Left lobe of liver (tissue), 2 donors: ENCODE measurements at regions not wholly inside any gene's neighbourhood (a gene's known extent, or its start where the extent isn't known, plus 50 kb on each side); places are given as distances from the start of the nearest gene placed in this dataset.

ENCODE experiments used
- ATAC-seq: fragments of 200-7000 bp; cut with Tn5 transposase; one replicate; pipeline ENCODE4 v1.9.1; 2020; ENCODE audit warnings: mild to moderate bottlenecking, moderate library complexity
- DNase-seq: peaks from one replicate; pipeline ENCODE4 v3.0.0-alpha.2; 2020; ENCODE audit warnings: low spot score
- donor health status: DM: no; HTN: no; CAD: no; lungs with moderate emphysema.
- donor health status: DM: no; HTN: yes; CAD: no.

GRCh38 chr12:45102818-45103217 lies 51.9 kb upstream of the DBX2 start:
- no peak for ATAC-seq

DNA sequence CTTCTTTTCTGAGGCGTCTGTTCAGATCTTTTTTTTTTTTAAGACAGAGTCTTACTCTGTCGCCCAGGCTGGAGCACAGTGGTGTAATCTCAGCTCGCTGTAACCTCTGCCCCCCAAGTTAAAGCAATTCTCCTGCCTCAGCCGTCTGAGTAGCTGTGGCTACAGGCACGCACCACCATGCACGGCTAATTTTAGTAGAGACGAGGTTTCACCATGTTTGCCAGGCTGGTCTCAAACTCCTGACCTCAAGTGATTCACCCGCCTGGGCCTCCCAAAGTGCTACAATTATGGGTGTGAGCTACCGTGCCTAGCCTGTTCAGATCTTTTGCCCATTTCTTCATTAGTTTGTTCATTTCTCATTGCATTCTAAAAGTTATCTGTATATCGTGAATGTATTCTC lies 55.1 kb upstream of the DBX2 start:
- no peak for DNase-seq
- no peak for ATAC-seq

More at GRCh38 chr12:45102818-45103217, 51.9 kb upstream of the DBX2 start:
- no peak for DNase-seq

DNA sequence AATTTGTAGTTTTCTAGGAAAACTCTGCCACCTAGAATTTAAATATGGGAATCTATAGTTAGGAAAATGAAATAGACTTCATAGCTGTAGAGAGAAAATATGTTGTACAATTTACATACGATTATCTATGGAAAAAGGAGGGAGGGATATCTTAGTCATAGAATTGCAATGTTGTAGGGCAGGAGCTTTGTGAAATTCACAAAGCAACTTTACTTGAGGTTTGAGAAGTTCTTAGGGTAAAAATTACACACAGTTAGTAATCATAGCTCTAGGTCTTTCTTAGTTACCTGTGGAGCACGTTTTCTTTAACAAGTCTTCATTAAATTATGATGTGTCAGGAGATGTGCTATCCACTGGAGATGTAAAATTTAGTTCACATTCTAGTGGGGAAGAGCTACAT lies 61.4 kb upstream of the DBX2 start:
- ATAC-seq = no peak

DNA sequence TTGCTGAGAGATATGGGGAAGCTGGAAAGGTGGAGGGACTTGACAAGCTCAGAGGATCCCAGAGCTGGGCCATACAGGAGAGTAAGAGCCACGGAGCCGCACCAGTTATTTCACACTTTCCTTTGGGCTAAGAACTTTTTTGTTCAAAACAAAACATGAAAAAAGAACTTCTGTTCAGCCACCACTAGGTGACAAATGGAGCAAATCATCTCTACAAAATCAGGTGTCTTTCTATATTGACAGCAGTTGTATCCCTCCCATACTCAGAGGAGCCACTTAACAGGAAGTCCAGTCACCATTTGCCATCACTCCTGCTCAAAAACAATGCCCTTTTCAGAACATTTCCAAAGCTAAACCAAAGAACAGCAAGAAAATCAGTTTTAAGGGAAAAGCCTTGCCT lies 70.3 kb upstream of the DBX2 start:
- ATAC-seq = no peak
- no peak for DNase-seq

More for the DNA sequence above, 61.4 kb upstream of the DBX2 start:
- DNase-seq = no peak

- no peak for DNase-seq
- ATAC-seq = peak; percentile 54
These were observed 72.0 kb upstream of the DBX2 start for GRCh38 chr12:45122768-45123380.

GRCh38 chr12:45124485-45125155 lies 73.7 kb upstream of the DBX2 start:
- ATAC-seq (no peak), DNase-seq (no peak)

DNA sequence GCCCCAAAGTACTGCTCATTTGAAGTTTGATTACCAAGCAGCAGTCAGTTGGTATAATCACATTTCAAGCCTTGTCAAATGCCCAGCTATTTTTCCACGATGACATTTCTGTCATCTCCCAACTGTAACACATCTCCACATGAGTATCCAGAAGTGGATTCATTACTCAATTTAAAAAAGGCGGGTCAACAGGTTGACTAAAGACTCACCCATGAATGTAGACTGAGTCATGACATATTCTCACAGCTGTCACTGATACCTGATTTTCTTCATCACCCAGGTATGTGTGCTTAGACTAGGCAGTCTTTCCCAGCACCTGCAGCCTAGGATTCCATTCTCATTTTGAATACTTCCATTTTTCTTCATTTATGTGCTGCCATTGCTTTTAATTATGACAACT lies 75.1 kb upstream of the DBX2 start:
- DNase-seq (no peak), ATAC-seq (no peak)

DNA sequence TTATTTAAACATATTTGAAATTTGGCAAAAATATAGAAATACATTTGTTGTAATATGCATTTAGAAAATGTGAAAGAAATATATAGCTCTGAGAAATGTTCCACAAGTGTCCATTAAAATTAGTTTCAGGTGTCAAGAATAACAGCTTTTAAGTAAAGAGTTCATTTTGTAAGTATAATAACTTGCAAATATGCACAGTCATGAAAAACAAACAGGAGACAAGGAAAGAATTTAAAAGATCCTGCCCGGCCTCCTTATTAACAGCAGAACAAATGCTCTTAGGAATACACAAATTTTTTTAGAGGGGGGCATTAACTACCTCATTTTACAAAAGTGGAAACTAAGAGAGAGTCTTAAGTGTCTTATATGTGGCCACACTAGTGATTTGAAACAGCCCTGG lies 77.7 kb upstream of the DBX2 start:
- DNase-seq = no peak

DNA sequence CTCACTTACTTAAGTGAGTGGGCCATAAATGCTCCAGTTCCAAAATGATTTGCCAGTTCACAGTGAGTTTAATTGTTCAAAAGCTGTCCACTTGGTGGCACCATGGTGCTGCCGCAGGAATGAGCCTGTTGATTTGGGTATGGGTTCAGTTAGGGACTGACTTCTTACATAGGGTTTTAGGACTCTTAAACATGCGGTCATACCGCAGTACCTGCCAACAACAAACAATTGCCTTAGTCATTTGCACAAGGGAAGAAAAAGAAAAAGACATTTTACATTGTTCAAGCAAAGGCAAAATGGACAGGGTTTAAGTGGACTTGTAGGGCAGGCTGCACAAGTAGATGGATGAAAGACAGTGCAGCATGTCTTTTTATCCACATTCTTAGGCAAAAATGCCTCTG lies 80.0 kb upstream of the DBX2 start:
- ATAC-seq (peak; percentile 93), DNase-seq (peak; percentile 46)

More for the DNA sequence above, 77.7 kb upstream of the DBX2 start:
- no peak for ATAC-seq

- DNase-seq (no peak), ATAC-seq (no peak)
These were observed 80.6 kb upstream of the DBX2 start for GRCh38 chr12:45131506-45131905.

GRCh38 chr12:45138609-45139008 lies 77.3 kb upstream of the ANO6 start:
- DNase-seq (no peak), ATAC-seq (no peak)

DNA sequence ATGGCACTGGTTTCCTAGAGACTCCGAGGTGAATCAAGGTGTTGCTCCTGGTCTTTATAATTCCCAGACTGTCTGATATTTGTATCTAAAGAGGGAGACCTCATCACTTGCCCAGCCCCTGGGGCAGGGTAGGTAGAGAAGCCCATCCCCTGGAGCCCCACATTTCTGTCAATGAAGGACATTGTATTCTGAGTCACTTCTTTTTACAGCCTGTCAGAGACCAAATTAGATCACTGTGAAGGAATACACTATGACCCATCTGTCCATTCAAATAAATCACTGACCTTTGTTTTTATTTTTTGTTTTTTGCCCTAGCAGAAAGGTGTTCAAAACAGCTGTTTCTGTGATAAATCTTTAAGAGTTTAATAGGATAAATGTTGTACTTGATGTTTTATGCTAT lies 67.9 kb upstream of the ANO6 start:
- DNase-seq (no peak), ATAC-seq (no peak)

GRCh38 chr12:45148619-45149018 lies 67.3 kb upstream of the ANO6 start:
- no peak for DNase-seq
- no peak for ATAC-seq

GRCh38 chr12:45165284-45165683 lies 50.6 kb upstream of the ANO6 start:
- DNase-seq = no peak
- no peak for ATAC-seq

GRCh38 chr12:45166056-45166455 lies 49.8 kb upstream of the ANO6 start:
- DNase-seq (no peak), ATAC-seq (no peak)
